NB4 (cell line): ENCODE measurements at regions not wholly inside any gene's neighbourhood (a gene's known extent, or its start where the extent isn't known, plus 50 kb on each side); places are given as distances from the start of the nearest gene placed in this dataset.

ENCODE experiments used
- CTCF ChIP-seq: IDR thresholded peaks from one replicate; pipeline ENCODE4 v1.5.1; 2012; ENCODE audit warnings: low read depth, low read length
- POLR2A ChIP-seq: IDR thresholded peaks from 2 replicates; pipeline ENCODE4 v1.6.1; 2011; ENCODE audit warnings: mild to moderate bottlenecking; ENCODE audit not compliant: insufficient read length; ENCODE audit errors: extremely low read depth

GRCh38 chr12:92394895-92395294 is 249.2 kb upstream of the BTG1 start:
- no peak for TF ChIP-seq POLR2A
- no peak for TF ChIP-seq CTCF
